Stimulated activated CD8-positive, alpha-beta memory T cell treated with anti-CD3 and anti-CD28 coated beads, Interleukin-7, amount 100 ng/mL, for 1 hour (primary cell): ENCODE measurements at regions not wholly inside any gene's neighbourhood (a gene's known extent, or its start where the extent isn't known, plus 50 kb on each side); places are given as distances from the start of the nearest gene placed in this dataset.
"Not testable (repeated sequence)": the region's sequence is repeated elsewhere in the genome, so short reads cannot be mapped to it uniquely, and the experiment has no call there.

ENCODE experiments used
- DNase-seq, 2 donors: peaks; one replicate each; pipeline ENCODE4 v3.0.0-alpha.2; 2020; ENCODE audit warnings: low read depth in 2 of 2

DNA sequence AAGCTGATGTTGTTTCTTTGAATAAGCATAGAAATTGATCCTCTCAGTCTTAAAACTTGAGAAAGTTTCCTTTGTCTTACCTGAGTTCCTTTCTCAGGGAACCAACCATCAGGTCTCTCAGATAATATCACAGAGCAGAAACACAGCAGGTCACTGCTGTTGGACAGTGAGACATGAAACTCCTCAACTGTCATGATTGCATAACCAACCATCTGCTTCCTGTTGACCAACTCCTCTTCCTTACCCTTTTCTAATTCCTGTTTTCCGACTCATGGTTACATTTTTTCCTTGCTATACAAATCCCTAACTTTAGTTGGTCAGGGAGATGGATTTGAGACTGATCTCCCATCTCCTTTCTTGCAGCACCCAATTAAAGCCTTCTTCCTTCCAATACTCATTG, 845.3 kb downstream of the FAM181B start:
- DNase-seq = no peak

DNA sequence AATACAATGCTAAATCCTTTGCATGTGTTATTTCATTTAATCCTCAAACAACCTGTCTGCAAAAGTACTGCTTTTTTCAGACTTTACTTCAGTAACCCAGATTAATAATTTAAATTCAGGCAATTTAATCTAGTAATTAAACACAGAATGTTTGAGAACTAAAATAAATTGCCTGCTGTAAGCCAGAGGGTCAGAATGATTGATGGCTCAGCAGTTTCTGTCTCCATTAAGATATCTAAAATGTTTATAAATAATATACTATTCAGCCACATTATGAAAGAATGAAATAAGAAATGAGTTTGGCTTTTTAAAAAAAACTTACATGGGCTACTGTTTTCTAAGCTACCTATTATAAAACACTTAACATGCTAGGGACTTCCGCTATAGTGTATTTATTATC, 846.0 kb downstream of the FAM181B start:
- no peak for DNase-seq

DNA sequence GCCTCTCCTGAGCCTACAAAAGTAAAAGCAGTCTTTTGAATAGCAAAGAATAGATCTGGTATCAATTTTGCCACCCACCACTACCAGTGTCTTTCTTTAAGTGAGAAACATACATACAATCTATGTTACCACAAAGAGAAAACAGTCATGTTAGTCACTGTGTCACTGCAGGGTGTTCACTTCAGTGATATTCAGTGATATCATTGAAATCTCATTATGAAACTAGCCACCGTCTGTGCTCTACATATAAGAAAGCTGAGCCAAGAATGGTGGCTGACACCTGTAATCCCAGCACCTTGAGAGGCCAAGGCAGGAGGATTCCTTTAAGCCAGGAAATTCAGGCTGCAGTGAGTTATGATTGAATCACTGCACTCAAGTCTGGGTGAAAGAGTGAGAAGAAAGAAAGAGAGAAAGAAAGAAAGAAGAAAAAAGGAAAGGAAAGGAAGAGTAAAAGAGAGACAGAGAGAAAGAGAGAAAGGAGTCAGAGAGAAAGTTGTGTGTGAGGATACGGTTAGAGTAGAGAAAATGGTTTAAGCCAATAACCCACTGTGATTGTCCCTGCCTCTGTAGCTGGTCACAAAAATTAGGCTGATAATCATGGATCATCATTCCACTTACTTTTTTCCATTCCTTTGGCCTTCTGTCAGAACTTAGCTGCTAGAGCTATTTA, 847.1 kb downstream of the FAM181B start:
- DNase-seq = no peak

DNA sequence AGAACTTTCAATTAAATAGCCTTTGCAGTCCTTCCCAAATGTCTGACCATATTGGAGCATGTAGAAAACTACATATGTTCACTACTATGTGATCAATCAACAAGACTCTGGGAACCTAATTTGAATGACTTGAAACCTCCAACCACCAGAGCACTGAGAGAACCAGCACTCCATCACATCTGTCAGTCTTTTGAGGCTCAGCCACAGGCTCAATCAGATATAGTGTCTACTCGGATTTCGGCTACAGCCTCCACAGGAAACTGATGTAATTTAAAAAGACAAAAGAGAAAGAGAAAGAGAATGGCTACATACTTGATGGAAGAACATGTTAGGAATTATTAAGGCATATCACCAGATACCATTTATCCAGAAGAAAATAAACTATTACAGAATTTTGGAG, 859.0 kb downstream of the FAM181B start:
- no peak for DNase-seq

DNA sequence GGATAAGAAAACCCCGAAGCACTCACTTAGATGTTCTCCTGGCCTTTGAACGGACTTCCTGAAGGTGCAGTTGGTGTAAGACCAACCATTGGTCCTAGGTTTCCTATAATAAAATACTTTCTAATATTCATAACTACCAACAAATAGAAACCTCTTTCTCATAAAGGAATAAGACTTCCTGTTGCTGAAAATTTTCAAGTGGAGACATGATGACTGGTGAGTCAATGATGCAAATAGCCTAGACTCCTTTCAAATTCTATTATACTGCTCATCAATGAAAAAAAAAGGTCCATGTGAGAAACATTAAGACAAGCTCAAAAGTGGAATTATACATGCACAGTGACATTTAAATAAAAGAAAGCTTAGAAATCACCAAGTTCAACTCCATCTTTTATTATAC, 862.8 kb downstream of the FAM181B start:
- no peak for DNase-seq

DNA sequence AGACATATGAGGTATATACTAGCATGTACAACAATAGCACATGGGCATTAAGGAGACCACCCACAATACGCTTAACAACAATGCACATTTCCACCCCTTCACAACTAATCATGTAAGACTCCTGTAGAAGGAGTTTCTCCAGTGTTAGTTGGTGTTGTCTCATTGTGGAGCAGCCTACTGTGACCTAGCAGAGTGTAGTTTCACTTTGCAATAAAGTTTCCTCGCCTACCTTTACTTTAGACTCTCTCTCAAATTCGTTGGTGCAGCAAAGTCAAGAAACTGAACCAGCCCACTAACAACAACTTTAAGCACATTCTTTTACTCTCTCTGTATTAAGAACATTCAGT, 863.6 kb downstream of the FAM181B start:
- DNase-seq = no peak

DNA sequence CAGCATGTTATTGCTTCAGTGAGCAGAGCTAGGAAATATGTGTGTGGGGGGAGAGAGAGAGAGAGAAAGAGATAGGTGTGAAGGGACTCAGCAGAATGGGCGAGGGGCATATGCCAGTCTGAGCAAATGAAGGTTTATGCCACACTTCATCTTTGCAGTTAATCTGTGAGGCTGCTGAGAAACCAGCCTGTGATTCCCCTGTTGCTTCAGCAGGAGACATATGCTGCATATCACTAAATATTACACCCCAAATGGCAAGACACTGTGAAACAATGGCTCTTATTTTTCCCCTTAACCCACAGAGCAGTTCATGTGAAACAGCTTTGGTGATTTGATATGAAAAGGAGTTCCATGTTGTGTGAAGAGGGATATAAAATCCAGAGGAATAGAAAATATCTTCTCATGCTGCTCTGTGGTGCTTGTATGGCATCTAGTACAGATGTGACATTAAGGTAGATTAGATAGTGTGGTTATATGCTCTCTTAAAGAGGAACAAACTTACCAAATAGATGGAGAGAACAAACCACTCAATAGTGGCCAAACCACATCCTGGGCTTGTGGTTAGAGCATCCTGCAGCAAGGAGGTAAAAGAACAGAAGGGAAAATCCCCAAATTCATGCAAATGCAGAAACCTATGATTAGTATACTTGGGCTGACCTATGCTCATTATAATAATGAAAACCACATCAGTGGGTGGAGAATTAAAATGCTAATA, 864.2 kb downstream of the FAM181B start:
- DNase-seq = peak; percentile 46 to 48

DNA sequence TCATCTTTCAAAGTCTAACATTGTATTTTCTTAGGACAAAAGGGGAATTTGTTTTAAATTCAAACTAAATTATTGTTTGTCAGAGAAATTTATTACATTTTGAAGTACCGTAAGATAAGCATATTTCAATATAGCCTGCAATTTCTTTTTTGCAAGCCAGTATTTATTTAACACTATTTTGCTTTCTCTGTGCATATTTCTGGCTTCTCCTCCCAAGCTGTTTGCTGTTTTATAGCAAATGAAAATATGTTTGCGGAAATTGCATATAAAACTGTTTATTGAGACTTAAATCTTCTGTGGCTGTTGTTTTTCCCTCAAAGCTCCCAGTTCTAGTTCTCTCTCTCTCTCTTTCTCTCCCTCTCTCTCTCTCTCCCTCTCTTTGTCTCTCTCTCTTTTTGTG, 866.8 kb downstream of the FAM181B start:
- DNase-seq = no peak

DNA sequence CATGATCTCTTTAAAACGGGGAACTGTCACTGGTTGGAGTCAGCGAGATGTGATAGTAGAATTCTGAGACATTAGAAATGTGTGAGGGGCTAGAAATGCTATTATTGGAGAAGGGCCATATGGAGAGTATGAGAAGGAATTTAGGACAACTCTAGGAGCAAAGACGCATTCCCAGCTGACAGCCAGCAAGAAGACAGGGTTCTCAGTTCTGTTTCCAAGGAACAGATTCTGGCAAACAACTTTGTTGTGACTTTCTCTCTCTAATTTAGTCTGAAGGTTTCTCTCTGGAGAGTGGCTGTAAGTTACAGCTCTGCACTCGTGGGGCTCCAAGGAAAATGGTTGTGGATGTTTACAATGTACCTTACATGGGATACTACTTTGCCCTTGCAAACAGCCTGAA, 876.3 kb downstream of the FAM181B start:
- DNase-seq = no peak

DNA sequence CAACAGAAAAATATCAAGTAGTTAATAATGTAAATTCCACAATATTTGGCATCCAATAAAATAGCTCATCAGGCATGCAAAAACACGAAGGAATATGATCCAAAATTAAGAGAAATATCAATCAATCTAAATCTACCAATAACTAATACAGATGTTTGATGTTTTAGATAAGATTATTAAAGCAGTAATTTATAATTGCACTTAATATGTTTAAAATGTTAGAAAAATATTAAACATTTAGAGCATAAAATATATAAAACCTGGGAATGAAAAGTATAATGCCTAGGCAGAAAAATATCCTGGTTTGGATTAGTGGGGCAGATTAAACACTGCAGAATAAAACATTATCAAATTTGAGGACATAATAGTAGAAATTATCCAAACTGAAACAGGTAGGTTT, 879.9 kb downstream of the FAM181B start:
- no peak for DNase-seq

DNA sequence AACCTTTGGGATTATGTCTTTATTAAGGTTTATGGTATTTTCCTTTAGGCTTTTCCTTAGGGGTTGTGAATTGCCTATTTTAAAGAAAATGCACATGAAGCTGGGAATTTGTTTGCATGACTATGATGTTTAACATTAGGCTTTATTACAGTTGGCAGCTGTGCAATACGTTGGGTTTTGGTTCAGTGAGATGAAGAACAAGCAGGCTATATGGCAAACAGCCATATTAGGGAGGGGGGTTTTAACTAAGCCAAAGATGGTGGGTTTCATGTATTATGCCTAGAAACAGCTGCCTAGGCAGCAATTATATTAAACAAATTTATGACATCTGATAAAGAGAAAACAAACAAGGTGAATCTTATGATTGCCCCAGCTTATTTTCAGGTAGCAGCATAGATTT, 880.8 kb downstream of the FAM181B start:
- DNase-seq = no peak

DNA sequence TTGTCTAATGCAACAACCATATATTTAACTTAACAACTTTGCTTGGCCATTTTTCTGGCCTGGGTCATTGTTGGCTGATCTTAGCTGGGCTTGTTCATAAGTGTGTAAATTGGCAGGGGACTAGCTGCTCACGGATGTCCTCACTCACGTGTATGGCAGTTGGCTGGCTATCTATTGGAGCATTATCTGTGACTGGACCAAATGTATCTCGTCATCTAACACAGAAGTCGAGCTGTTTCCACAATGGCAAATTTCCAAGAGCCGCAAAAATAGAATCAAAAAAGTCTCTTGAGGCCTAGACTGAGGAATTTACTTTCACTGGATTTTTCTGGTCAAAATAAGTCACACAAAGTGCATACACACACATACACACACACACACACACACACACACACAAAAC, 893.3 kb downstream of the FAM181B start:
- no peak for DNase-seq

DNA sequence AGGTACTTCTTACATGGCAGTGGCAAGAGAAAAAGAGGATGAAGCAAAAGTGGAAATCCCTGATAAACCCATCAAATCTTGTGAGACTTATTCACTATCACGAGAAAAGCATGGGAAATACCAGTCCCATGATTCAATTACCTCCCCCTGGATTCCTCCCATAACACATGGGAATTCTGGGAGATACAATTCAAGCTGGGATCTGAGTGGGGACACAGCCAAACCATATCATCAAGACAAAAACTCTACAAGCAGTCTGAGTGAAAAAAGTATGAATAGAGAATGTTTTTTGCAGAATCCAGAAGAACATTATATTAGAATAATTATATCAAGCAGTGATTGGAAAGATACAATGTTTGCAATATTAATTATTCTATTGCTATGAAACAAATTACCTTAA, 893.7 kb downstream of the FAM181B start:
- DNase-seq = no peak

DNA sequence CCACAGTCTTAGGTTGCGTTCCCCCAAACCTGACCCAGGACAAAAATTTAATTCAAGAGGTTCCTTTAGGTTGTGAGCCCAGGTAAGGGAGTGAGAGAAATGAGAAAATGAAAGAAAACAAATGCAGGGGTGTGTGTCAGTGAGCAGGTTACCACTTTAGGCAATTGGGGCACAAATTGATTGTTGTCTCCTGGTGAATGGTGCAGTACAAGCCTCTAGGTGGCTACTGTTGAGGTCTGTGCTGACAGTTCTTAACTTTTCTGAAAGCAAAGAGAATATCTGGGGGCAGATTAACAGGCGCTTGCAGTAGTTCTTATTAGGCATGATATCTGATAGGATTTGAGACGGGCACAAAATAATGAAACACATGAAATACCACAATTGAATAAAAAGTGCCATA, 894.6 kb downstream of the FAM181B start:
- DNase-seq = no peak

DNA sequence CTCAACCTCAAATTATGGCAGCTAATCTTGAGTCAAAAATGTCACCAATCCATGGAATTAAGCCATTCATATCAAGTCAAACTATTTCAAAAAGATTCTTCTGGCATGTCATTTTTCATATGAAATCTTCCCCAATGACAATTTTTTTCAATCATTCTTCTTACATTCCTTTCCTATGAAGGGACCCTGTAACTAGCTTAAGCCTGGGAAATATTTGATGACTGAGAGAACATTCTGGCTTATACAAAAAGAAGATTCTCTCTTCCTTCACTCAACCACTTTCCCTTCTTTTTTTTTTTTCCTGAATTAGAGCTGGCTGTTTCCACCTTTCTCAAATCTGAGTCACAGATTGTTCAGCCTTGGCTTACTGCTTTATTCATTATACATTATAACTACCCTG, 903.7 kb downstream of the FAM181B start:
- no peak for DNase-seq

DNA sequence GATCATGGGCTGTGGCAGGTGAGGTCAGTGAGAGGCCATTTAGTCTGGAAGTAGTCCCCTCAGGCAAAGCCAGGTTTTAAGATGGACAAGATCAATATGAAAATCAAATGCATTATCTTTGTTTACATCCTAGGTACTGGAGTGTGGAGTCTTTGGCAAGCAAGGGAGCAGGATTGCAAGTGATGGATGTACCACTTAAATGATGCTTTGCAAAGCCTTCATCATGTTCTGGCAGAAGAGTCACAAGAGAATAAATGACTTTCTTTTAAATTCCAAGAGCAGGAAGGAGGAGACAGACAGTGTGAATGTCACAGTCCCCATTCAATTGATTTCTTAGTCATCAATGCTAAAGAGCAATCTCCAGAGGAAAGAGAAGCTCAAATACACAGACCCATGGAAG, 908.3 kb downstream of the FAM181B start:
- no peak for DNase-seq

DNA sequence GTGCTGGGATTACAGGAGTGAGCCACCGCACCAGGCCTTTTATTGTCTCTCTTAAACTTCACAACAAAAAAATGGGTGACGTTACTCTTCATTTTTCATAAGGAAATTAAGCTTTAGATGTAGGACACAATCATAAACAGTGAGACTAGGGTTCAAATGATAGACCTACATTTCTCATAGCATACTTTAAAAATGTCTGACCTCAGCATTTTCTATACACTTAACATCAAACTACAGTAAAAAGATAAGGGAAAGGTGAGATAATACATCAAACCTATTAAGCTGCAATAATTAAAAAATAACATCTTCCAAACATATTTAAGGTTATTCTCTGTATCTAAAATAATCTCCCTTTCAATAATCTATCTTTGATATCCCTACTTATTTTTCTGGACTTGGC, 914.2 kb downstream of the FAM181B start:
- DNase-seq = no peak

DNA sequence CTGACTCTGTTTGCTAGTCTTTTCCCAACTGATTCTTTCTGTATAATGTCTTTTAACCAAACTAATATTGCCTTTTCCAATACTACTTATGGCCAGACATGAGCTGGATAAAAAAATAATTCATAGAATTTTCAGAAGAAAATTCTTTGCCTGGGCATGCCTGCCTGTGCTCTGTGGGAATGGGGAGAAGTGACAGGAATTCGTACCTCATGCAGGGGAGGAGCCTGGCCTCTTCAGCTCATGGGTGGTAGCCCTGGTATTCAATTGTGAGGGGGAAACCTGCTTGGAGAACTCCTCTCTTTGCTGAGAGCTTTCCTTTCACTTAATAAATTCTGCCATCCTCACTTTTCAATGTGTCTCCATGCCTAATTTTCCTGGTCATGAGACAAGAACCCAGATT, 928.8 kb downstream of the FAM181B start:
- DNase-seq = no peak

DNA sequence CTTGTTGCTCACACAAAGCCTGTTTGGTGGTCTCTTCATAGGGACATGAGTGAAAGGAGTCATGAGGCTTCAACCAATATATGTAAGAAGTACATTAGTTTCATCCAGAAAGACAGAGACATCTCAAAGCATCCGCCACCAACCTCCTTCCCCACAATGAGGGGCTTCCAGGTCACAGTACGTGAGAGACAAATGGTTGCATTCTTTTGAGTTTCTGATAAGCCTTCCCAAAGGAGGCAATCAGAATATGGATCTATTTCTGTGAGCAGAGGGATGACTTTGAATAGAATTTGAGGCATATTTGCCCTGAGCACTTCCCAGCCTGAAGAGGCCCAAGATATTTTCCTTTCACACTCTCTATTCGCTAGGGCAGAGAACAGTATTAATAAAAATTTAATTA, 931.1 kb downstream of the FAM181B start:
- DNase-seq = no peak

DNA sequence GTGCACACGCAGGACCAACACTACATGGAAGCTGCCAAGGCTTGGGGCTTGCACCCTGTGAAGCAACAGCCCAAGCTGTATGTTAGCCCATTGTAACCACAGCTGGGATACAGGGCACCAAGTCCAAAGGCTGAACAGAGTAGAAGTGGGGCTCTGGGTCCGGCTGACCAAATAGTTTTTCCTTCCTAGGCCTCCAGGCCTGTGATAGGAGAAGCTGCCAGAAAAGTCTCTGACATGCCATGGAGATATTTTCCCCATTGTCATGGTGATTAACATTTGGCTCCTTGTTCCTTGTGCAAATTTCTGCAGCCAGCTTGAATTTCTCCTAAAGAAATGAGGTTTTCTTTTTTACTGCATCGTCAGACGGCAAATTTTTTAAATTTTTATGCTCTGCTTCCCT, 941.2 kb downstream of the FAM181B start:
- DNase-seq = no peak

DNA sequence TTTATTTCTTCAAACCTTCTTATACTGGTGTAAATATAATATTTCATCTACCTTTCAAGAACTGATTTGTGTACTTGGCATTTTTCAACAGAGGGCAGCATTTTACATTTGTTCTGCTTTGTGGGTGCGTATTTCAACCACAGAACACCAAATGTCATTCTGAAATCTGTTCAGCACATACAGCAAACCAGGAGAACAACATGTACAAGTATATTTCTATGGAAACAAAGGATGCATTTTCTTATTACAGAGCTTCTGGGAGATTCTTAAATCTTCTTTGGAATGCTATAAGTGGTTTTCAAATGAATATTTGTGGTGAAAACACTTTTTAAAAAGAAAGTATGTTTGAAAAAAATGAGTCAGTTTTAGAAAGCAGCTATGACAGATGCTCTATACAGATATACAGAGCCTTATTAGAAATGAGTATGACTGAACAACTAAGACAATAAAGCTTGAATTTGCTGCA, 946.0 kb downstream of the FAM181B start:
- DNase-seq = no peak

DNA sequence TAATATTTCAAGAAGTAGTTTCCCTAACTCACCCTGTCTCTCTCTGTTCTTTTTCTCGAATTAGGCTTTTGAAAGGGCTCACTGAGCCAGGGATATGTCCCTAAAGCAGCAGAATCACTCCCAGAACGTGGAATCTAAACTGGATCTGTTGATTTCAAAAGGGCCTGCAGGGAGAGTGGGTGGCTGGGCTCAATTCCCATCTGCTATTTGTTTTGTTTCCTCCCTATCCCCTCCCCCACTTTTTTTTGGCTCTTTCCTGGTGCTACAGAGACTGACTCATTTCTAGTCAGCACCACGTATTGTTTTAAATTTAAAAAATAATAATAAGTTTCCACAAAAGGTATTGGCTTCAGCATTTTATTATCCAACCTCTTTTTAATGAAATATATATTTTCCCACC, 961.5 kb downstream of the FAM181B start:
- DNase-seq = no peak

DNA sequence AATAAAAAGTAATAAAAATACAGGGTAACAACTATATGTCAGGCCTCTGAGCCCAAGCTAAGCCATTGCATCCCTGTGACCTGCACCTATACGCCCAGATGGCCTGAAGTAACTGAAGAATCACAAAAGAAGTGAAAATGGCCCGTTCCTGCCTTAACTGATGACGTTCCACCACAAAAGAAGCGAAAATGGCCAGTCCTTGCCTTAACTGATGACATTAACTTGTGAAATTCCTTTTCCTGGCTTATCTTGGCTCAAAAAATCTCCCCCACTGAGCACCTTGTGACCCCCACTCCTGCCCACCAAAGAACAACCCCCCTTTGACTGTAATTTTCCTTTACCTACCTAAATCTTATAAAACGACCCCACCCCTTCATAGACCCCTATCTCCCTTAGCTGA, 963.8 kb downstream of the FAM181B start:
- not testable (repeated sequence) for DNase-seq
